HG02981 (cell line): ENCODE measurements at regions not wholly inside any gene's neighbourhood (a gene's known extent, or its start where the extent isn't known, plus 50 kb on each side); places are given as distances from the start of the nearest gene placed in this dataset.
"Not testable (repeated sequence)": the region's sequence is repeated elsewhere in the genome, so short reads cannot be mapped to it uniquely, and the experiment has no call there.

Source experiments
- ATAC-seq: cut with Tn5 transposase; IDR thresholded peaks from one replicate; pipeline ENCODE4 v1.9.1; 2021; ENCODE audit warnings: mild to moderate bottlenecking, moderate library complexity; ENCODE audit not compliant: unreplicated experiment

DNA sequence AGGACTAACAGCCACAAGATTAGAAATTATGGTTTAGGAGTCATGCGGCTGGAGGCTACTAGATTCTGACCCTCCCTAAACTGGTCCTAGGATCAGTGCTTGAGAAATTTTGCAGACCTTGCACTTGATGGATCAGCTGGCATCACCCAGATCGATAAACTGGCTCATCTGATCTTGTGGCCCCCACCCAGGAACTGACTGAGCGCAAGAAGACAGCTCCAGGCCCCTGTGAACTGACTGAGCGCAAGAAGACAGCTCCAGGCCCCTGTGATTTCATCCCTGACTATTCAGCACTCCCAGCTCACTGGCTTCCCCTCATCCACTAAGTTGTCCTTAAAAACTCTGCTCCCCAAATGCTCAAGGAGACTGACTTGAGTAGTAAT is 67.8 kb downstream of the MRPL36 start:
- ATAC-seq, result not testable (repeated sequence)

- no peak for ATAC-seq
These were observed 68.5 kb downstream of the MRPL36 start for GRCh38 chr5:1731091-1731639.

GRCh38 chr5:1730487-1730847 is 69.2 kb downstream of the MRPL36 start:
- no peak for ATAC-seq

DNA sequence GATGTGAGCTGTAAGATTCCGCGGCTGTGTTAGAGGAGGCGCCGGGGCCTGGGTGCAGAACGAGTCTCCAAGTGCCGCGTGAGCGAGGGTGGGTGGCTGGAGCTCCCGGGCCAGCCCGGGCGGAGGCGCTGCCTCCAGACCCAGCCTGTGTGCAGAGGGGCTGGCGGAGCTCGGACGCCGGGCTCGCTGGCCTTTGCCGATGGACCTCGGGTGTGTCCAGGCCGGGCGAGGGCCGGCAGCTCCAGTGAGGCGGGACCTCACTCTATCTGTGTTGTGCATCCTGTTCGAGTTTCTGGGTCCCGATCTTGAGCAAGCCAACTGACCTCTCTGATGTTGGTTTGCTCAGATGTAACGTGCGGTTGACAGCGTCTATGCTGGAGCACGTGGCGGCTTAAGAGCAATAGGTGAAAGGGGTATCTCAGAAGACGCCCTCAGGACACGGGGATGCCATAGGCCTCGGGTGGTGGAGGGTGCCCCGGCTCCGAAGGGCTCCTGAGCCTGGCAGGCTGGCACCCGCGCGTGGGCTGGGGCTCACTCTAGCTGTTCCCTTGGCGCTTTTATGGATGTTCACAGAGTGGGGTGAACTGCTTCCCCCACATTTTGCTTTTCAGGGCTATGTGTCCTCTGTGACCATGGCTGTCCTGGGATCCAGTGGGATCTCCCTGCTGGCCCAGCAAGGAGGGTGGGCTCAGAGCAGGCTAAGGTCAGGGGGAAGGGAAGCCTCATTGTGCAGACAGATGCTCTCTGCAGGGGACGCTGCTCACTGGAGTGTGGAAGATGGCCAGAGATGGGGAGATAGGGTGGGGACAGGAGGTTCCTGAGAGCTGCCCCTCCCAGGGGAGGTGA is 69.8 kb downstream of the MRPL36 start:
- ATAC-seq, result no peak

GRCh38 chr5:1728846-1729245 is 70.8 kb downstream of the MRPL36 start:
- ATAC-seq, result no peak

- no peak for ATAC-seq
These were observed 72.1 kb downstream of the MRPL36 start for GRCh38 chr5:1727571-1727970.

GRCh38 chr5:1726956-1727355 is 72.7 kb downstream of the MRPL36 start:
- ATAC-seq, result no peak

- ATAC-seq, result no peak
These were observed 73.2 kb downstream of the MRPL36 start for GRCh38 chr5:1726469-1726865.

GRCh38 chr5:1725641-1726468 is 73.8 kb downstream of the MRPL36 start:
- no peak for ATAC-seq

DNA sequence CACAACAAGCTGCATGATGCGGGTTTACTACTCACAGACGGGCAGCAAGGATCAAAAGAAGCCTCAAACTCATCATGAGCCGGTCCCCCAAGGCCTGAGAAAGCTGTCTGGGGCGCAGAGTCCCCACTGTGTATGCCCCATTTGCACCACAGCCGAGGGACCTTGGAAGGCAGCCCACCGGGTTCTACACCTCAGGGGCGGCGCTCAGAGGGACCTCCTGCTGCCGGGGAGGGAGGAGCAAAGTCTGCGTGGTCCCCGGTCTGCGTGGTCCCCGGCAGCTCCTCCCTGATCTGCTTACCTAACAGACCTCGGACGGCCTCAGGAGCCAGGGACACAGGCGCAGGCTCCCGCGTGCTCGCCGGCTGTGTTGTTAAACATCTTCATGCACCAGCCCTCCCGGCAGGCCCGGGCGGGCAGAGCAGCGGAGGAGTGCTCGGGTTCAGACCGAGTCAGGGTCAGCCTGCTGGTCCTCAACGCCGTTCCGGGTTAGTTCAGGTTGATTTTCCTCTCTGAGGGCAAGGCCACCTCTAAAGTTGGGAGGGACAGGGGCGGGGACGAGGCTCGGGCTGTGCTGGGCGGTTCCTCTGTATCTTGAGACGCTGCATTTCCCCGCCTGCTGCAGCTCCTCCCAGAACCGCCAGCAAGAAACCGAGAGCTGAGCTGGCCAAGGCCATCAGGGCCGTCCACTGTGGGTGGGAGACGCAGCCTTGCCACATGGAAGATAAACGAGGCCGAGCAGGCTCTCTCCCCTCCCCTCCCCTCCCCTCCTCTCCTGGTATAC is 74.6 kb downstream of the MRPL36 start:
- no peak for ATAC-seq

DNA sequence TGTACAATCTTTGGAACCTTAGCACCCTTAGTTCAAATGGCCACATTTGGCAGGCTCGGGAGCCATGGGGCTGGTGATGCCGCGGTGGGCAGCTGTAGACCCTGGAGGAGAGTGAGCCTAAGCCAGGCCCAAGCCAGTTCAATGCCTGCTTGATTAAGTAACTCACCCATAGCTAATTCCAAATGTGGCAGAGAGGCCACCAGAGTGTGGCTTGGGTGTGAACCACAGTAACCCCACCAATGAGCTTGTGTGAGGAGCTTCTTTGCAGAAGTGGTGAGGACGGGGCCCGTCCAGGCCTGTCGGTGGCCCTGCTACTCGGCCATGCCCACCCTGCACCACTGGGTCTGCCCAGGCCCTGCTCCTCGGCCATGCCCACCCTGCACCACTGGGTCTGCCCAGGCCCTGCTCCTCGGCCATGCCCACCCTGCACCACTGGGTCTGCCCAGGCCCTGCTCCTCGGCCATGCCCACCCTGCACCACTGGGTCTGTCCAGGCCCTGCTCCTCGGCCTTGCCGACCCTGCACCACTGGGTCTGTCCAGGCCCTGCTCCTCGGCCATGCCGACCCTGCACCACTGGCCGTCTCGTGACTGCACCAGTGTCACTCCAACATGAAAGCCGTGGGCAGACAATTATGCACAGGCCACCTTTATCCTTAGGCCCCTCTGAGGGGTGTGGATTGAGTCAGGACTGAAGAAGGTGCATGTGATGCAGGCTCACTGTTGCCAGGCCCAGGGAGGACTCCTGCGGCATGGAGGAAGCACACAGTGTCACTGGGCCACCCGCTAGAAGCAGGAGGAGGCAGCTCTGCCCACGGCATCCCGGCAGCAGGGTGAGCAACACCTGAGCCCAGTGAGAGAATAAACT is 75.4 kb downstream of the MRPL36 start:
- ATAC-seq, result no peak

- ATAC-seq, result no peak
These were observed 76.2 kb downstream of the MRPL36 start for GRCh38 chr5:1723476-1723875.

DNA sequence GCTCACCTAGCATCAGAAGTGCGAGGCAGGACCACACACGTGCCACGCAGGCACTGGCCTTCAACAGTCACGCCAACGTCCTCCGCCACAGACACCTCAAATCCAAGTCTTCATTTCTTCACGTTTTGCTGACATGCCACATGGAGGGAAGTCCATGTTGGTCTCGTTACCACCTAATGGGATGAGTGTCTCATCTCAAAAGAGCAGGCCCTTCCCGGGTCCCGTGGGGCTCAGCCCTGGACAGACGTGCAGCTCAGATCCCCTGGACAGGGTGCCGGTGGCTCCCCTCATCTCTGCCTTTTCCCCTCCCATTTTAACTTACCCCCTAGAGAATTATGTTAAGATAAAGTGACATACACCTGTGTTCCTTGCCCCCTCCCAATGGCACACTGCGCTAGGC is 76.8 kb downstream of the MRPL36 start:
- no peak for ATAC-seq

DNA sequence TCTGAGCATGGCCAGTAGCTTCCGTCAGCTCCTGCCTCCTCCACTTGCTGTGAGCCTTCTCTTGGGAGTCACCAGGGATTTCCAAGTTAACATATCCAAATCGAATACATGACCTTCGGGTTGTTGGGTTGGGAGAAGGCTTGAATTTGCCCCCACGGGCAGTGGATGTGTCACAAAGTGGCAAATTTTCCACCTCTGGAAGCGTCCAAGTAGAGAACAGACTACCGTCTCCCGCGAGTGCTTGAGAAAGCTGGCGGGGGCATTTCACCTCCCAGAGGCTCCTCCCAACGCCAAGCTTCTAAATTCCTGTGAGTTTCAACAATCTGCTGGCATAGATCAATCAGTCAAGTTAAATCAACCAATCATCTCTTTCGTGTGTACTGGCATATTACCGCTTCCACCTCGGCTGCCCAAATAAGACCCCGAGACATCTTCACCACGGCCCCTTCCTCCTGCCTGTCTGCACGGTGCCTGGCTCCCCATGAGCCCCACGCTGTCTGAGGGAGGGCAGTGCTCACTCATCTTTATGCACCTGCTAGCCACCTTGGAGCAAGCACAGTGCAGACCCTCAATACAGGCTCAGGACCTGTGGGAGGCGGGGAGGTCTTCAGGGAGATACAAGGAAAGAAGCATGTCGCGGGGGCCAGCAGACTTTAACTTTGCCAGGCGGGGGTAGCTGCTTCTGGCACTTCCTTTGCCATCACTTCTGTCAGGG is 79.1 kb downstream of the MRPL36 start:
- no peak for ATAC-seq

DNA sequence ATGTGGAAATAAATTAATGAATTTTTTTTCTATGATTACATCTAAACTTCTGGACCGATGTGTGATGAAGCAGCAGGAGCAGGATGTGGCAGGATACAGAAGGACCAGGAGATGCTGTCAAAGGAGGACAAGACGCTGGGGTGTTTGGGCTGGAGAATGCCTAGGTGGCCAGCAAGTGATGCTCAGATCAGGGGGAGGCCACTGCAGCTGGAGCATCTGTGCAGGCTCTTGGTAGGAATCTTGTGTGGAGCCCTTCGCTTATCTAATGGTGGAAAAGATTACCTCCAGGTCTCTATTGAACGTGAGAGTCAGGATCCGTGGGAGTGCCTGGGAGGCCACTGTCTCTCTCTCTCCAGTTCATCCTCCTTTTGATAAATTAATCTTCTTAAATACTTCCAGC is 79.8 kb downstream of the MRPL36 start:
- ATAC-seq, result no peak

GRCh38 chr5:1718669-1719068 is 81.0 kb downstream of the MRPL36 start:
- ATAC-seq, result no peak

DNA sequence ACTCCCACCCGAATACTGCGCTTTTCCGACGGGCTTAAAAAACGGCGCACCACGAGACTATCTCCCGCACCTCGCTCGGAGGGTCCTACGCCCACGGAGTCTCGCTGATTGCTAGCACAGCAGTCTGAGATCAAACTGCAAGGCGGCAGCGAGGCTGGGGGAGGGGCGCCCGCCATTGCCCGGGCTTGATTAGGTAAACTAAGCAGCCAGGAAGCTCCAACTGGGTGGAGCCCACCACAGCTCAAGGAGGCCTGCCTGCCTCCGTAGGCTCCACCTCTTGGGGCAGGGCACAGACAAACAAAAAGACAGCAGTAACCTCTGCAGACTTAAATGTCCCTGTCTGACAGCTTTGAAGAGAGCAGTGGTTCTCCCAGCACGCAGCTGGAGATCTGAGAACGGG is 89.5 kb downstream of the MRPL36 start:
- not testable (repeated sequence) for ATAC-seq

DNA sequence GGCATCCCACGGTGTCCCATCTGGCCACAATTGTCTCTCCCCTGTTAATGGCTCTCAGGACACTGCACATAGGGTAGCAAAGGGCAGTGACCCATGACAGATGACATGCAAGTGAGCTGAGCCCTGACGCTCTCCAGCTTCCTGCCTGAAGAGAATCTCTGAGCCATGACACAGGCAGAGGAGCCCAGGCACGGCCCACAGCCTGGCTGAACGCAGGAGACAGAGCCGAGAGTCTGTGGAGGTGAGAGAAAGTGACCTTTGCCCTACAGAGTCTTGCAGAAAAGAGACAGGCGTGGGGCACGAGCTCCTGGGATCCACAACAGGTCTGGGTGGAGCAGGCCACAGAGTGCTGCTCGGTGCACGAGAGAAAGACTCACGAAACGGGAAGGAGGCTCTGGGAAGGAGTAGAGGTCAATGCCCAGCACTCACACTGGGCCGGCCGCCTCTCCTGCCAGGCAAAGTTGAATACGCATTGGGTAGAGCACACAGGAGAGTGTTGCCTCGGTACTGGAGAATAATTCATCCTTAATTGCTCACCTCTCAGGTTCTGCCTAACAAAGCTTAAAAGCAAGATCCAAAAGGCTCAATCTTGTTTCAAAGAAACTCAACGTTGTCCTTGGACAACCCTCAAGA is 90.3 kb downstream of the MRPL36 start:
- no peak for ATAC-seq

GRCh38 chr5:1708592-1709141 is 91.0 kb downstream of the MRPL36 start:
- no peak for ATAC-seq
